Choroid plexus epithelial cell (primary cell): ENCODE measurements at regions not wholly inside any gene's neighbourhood (a gene's known extent, or its start where the extent isn't known, plus 50 kb on each side); places are given as distances from the start of the nearest gene placed in this dataset.

Source experiments
- DNase-seq: peaks from one replicate; pipeline ENCODE4 v3.0.0-alpha.2; 2010; ENCODE audit warnings: low read depth
- H3K4me3 ChIP-seq: 2 replicates; pipeline ENCODE4 v1.5.1; 2011; ENCODE audit warnings: low read depth, mild to moderate bottlenecking, control low read depth, low read length, moderate library complexity
- TF ChIP-seq, protein P1 (sequence below): conservative IDR thresholded peaks from 2 replicates; pipeline ENCODE4 v1.5.1; 2011; ENCODE audit warnings: low read depth, mild to moderate bottlenecking, control low read depth, inconsistent platforms, low read length, moderate library complexity

DNA sequence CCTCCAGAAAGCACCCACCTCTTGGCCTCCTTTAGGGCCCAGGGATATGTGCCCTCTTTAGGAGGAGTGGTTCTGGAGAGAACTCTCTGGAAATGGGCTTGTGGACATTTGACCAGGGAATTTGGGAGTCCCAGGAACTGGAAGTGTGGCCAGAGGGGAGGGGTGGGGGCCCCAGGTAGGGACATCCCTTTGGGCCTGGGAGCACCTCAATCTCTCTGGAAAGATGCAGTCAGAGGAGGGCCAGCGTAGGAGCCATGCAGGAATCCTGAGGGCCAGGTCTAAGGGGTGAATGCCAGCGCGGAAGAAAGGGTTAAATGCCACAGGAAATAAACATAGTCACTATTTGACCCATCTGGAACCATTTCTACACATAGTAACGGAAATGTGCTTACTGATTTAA, 50.3 kb upstream of the ITGA11 start:
- TF ChIP-seq, protein P1, sequence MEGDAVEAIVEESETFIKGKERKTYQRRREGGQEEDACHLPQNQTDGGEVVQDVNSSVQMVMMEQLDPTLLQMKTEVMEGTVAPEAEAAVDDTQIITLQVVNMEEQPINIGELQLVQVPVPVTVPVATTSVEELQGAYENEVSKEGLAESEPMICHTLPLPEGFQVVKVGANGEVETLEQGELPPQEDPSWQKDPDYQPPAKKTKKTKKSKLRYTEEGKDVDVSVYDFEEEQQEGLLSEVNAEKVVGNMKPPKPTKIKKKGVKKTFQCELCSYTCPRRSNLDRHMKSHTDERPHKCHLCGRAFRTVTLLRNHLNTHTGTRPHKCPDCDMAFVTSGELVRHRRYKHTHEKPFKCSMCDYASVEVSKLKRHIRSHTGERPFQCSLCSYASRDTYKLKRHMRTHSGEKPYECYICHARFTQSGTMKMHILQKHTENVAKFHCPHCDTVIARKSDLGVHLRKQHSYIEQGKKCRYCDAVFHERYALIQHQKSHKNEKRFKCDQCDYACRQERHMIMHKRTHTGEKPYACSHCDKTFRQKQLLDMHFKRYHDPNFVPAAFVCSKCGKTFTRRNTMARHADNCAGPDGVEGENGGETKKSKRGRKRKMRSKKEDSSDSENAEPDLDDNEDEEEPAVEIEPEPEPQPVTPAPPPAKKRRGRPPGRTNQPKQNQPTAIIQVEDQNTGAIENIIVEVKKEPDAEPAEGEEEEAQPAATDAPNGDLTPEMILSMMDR: no peak
- no peak overlapping the region for H3K4me3 ChIP-seq
- DNase-seq: no peak

DNA sequence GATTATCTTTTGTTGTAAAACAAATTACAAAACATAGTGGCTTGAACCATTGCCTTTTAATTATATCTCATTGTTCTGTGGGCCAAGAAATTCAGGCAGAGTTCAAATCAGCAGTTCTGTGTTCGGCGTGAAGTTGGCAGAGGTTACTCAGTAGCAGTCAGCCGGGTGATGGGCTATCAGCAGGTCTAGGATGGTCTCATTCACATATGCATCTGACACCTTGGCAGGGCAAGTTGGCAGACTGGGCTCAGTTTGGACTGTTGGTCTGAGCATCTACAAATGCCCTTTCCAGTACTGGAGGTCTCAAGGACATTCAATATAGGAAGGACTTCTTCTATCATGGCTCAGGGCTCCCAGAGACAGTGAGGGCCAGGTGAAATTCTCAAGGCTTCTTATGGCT, 51.2 kb upstream of the ITGA11 start:
- TF ChIP-seq, protein P1: no peak
- DNase-seq: no peak
- H3K4me3 ChIP-seq: no peak overlapping the region

DNA sequence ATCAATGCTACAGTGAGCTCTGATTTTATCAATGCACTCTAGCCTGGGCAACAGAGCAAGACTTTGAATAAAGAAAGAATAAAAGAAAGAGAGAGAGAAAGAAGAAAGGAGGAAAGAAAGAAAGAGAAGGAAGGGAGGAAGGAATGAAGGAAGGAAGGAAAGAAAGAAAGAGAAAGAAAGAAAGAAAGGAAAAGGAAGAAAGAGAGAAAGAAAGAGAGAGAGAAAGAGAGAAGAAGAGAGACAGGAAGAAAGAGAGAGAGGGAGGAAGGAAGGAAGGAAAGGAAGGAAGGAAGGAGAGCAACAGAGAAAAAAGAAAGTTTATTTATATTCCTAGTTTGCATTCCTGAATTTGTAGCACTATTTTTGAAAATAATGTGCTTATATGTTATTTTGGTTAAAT, 52.3 kb upstream of the ITGA11 start:
- no peak for DNase-seq
- no peak overlapping the region for H3K4me3 ChIP-seq
- TF ChIP-seq, protein P1: no peak

DNA sequence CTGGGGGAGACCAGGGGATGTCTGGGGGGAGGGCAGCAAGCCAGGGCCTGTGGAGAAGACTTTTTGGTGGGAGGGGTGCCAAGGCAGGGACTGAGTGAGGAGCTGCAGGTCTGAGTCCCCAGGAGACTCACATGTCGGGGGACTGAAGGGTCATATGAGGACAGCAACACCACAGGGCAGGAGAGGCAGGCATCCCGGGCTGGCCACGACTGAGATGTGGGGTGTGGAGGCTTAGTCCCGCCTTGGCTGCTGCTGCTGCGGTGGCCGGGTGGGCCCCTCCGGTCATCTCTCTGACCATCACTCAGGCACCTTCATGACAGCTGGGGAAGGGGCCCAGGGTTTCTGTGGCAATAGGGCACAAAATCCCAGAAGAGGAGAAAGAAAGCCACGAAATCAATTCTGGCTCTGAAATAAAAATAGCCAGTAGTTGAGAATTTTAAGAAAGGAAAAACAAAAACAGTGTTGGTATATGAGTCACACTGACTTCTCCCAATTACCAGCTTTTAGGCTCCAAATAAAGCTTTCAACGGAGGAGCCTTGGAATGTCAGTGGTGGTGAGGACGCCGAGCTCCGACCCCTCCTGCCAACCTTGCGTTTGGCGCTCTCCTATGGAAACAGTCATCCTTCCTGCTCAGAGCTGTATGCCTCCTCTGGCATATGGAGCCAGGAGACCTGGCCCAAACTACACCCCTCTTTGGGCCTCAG, 52.9 kb upstream of the ITGA11 start:
- no peak overlapping the region for H3K4me3 ChIP-seq
- DNase-seq: peak; percentile 46

DNA sequence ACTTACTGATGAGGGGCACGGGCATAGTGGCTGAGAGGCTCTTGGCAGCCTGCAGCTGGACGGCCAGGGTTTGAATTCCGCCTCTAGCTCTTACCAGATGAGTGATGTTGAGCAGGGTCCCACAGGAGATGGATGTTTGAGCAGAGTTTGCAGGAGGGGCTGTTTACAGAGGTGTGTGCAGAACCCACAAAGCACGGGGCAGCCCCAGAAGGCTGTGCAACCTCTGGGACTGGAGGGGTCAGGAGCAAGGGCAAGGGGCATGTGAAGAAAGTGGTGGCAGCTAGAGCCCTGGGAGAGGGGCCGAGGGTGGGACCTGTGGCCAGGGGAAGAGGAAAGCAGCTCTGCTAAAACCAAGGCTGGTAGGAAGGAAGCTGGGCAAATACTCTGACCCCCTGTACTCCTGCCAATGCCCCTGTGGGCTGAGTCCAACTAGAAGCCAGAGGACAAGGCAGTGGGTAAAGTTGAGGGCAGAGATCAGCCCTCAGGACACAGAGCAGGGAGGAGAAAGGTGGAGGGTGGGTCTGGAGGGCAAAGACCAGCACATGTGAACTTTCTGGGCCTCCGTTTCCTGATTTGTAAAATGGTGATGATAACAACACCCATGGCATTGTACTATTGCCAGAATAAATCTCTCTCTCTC, 53.9 kb upstream of the ITGA11 start:
- H3K4me3 ChIP-seq: no peak overlapping the region
- TF ChIP-seq, protein P1: no peak
- DNase-seq: no peak

More for the DNA sequence above, 52.9 kb upstream of the ITGA11 start:
- TF ChIP-seq, protein P1: no peak

DNA sequence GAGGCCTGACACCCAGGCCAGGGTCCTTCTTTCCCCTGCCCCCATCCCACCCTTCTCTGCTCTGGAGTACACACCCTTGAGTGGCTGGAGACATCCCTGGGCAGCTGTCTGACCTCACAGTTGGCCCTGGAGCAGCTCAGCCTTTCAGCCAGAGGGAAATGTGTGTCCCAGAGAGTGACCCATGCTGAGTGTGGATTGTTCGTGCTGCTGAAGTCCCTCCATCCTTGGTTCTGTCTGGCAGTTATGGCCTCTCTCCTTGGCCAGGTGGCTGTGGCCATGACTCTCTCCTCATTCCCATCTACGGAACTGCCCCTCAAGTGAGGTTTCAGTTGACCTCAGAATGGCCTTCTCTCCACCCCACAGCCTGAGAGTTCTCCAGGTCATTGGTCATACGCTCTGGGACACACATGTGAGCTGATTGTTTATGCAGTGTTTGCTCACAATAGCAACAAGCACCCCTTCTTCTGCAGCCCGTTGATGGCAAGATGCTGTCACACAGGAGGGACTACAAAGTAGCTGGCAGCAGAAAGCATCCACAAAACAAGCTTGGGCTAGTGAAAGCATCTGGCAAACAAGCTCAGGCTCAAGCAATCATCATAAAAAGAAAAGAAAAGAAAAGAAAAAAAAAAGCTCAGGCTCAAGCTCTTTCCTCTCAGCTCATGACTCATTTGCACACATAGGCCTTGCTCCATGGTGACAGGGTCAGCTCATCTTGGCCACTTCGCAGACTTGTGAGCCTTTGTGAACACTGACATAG, 55.3 kb upstream of the ITGA11 start:
- TF ChIP-seq, protein P1: no peak
- peak; percentile 61 for DNase-seq
- no peak overlapping the region for H3K4me3 ChIP-seq
